Astrocyte (in vitro differentiated cells and primary cell): ENCODE measurements at regions not wholly inside any gene's neighbourhood (a gene's known extent, or its start where the extent isn't known, plus 50 kb on each side); places are given as distances from the start of the nearest gene placed in this dataset.
"Not testable (repeated sequence)": the region's sequence is repeated elsewhere in the genome, so short reads cannot be mapped to it uniquely, and the experiment has no call there.

ENCODE experiments used
- DNase-seq: peaks from one replicate; pipeline ENCODE4 v3.0.0-alpha.2; 2010; ENCODE audit warnings: low read depth
- FAIRE-seq: peaks from 2 replicates; lab custom pipeline; 2011; peaks lifted over from hg19 to GRCh38; lab: Jason Lieb, UNC
- H2AFZ ChIP-seq: 2 replicates; pipeline ENCODE4 v1.6.0; 2012; ENCODE audit warnings: low read depth, low read length, inconsistent platforms
- H3K27ac ChIP-seq: 2 replicates; pipeline ENCODE4 v1.5.1; 2011; ENCODE audit warnings: low read depth, low read length, inconsistent platforms
- H3K27me3 ChIP-seq: 2 replicates; pipeline ENCODE4 v1.6.0; 2011; ENCODE audit warnings: low read length, inconsistent platforms; ENCODE audit not compliant: insufficient read depth
- H3K36me3 ChIP-seq: 2 replicates; pipeline ENCODE4 v1.5.1; 2011; ENCODE audit warnings: low read length, inconsistent platforms; ENCODE audit not compliant: insufficient read depth
- H3K4me1 ChIP-seq: 2 replicates; pipeline ENCODE4 v1.5.1; 2011; ENCODE audit warnings: low read length, inconsistent platforms; ENCODE audit not compliant: insufficient read depth
- H3K4me2 ChIP-seq: 2 replicates; pipeline ENCODE4 v1.6.0; 2012; ENCODE audit warnings: low read length, inconsistent platforms
- H3K4me3 ChIP-seq: 2 replicates; pipeline ENCODE4 v1.5.1; 2011; ENCODE audit warnings: low read depth, mild to moderate bottlenecking, low read length, inconsistent platforms; ENCODE audit not compliant: insufficient read depth
- H3K79me2 ChIP-seq: 2 replicates; pipeline ENCODE4 v1.6.0; 2012; ENCODE audit warnings: mild to moderate bottlenecking, low read length, inconsistent platforms; ENCODE audit not compliant: insufficient read depth
- H3K9ac ChIP-seq: 2 replicates; pipeline ENCODE4 v1.6.0; 2012; ENCODE audit warnings: mild to moderate bottlenecking, low read length, inconsistent platforms
- H3K9me3 ChIP-seq: 2 replicates; pipeline ENCODE4 v1.5.1; 2012; ENCODE audit warnings: low read depth, mild to moderate bottlenecking, low read length, inconsistent platforms; ENCODE audit not compliant: insufficient read depth
- H4K20me1 ChIP-seq: 2 replicates; pipeline ENCODE4 v1.6.0; 2012; ENCODE audit warnings: low read length, inconsistent platforms; ENCODE audit not compliant: insufficient read depth
- H3K27ac Mint-ChIP-seq: one replicate; pipeline ENCODE4 v1.8.0; 2021; ENCODE audit warnings: mild to moderate bottlenecking, mixed read lengths; ENCODE audit not compliant: unreplicated experiment
- H3K27me3 Mint-ChIP-seq: one replicate; pipeline ENCODE4 v1.8.0; 2021; ENCODE audit warnings: low read depth, mixed read lengths; ENCODE audit not compliant: unreplicated experiment
- H3K36me3 Mint-ChIP-seq: one replicate; pipeline ENCODE4 v1.8.0; 2021; ENCODE audit warnings: low read depth, mixed read lengths; ENCODE audit not compliant: unreplicated experiment
- H3K4me1 Mint-ChIP-seq: one replicate; pipeline ENCODE4 v1.8.0; 2021; ENCODE audit warnings: low read depth, mixed read lengths; ENCODE audit not compliant: unreplicated experiment
- H3K4me3 Mint-ChIP-seq: one replicate; pipeline ENCODE4 v1.8.0; 2021; ENCODE audit warnings: mild to moderate bottlenecking, moderate library complexity, mixed read lengths; ENCODE audit not compliant: unreplicated experiment
- H3K9me3 Mint-ChIP-seq: one replicate; pipeline ENCODE4 v1.8.0; 2021; ENCODE audit warnings: mild to moderate bottlenecking, mixed read lengths; ENCODE audit not compliant: unreplicated experiment
- EZH2 ChIP-seq: IDR thresholded peaks from 2 replicates; pipeline ENCODE4 v1.6.1; 2012; ENCODE audit warnings: mild to moderate bottlenecking, low read length, inconsistent platforms; ENCODE audit not compliant: insufficient read depth
- TF ChIP-seq, protein P1 (sequence below): IDR thresholded peaks from 2 replicates; pipeline ENCODE4 v1.5.1; 2011; ENCODE audit warnings: low read depth, mild to moderate bottlenecking, inconsistent platforms, low read length, moderate library complexity; ENCODE audit not compliant: insufficient read depth

DNA sequence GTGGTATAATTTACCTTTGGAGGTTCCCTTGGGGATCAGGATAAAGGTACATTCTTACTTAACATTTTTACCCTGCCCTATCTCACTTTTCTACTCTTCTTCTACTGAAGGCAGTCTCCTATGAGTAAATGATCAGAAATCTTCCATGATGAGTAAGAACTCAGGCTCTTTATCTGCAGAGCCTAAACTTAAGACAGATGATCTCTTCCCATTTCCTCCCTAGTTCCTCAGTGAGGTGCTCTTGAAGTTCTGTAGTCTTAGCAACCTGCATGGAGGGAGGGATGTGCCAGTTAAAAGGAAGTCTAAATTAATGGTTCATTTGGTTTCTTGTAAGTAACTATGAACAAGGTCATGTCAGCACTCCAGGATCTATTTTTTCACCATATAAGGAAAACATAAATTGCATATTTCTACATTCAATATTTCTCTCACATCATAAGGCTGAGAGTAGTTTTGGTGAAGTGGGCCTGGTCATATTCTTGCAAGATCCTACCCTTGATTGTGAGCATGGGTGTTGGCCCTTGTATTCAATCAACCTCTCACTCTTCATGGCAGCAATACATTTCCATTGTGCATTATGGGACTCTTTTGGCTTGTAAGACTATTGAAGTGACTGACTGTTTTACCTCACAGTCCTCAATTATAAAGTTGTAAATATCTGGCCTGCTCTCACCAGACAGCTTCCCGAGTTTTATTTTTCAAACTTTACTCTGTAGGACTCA, 295.5 kb downstream of the SLC7A11 start:
- Histone ChIP-seq H3K4me2 (no peak overlapping the region), H3K4me3 (no peak overlapping the region), H3K79me2 (no peaks in the 10 kb centered on the region), H3K9me3 (no peaks in the 10 kb centered on the region), H4K20me1 (no peaks in the 10 kb centered on the region), H3K27me3 (no peaks in the 10 kb centered on the region), H3K36me3 (no peaks in the 10 kb centered on the region), H3K4me1 (no peaks in the 10 kb centered on the region), H3K27ac (no peak overlapping the region), H2AFZ (no peak overlapping the region), H3K9ac (no peak overlapping the region)
- peaks cover 10% of the 10 kb centered on the region for H3K9me3 Mint-ChIP-seq
- TF ChIP-seq, protein P1, sequence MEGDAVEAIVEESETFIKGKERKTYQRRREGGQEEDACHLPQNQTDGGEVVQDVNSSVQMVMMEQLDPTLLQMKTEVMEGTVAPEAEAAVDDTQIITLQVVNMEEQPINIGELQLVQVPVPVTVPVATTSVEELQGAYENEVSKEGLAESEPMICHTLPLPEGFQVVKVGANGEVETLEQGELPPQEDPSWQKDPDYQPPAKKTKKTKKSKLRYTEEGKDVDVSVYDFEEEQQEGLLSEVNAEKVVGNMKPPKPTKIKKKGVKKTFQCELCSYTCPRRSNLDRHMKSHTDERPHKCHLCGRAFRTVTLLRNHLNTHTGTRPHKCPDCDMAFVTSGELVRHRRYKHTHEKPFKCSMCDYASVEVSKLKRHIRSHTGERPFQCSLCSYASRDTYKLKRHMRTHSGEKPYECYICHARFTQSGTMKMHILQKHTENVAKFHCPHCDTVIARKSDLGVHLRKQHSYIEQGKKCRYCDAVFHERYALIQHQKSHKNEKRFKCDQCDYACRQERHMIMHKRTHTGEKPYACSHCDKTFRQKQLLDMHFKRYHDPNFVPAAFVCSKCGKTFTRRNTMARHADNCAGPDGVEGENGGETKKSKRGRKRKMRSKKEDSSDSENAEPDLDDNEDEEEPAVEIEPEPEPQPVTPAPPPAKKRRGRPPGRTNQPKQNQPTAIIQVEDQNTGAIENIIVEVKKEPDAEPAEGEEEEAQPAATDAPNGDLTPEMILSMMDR = no peak
- no peak for TF ChIP-seq EZH2
- H3K27me3 Mint-ChIP-seq = no peaks in the 10 kb centered on the region
- DNase-seq = peak; percentile 39
- peaks cover 4% of the 10 kb centered on the region for H3K4me1 Mint-ChIP-seq
- H3K36me3 Mint-ChIP-seq = no peaks in the 10 kb centered on the region
- peak; percentile 67 for FAIRE-seq
- no peak overlapping the region for H3K4me3 Mint-ChIP-seq
- peak overlapping the region; percentile 0 for H3K27ac Mint-ChIP-seq

DNA sequence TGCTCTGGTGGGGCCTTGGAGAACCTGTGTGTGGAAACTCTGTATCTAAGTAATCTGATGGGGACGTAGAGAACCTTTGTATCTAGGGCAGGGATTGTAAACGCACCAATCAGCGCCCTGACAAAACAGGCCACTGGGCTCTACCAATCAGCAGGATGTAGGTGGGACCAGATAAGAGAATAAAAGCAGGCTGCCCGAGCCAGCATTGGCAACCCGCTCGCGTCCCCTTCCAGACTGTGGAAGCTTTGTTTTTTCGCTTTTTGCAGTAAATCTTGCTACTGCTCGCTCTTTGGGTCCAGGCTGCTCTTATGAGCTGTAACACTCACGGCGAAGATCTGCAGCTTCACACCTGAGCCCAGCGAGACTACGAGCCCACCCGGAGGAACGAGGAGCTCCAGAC, 299.3 kb downstream of the SLC7A11 start:
- H3K27me3 Mint-ChIP-seq, FAIRE-seq, H3K4me2 ChIP-seq, H3K4me3 ChIP-seq, H3K27me3 ChIP-seq, DNase-seq, H3K27ac Mint-ChIP-seq, H3K4me1 ChIP-seq, H3K27ac ChIP-seq, H3K9ac ChIP-seq, H3K4me3 Mint-ChIP-seq, H3K36me3 ChIP-seq, H4K20me1 ChIP-seq, H3K9me3 ChIP-seq, H3K9me3 Mint-ChIP-seq, H2AFZ ChIP-seq, H3K4me1 Mint-ChIP-seq, H3K36me3 Mint-ChIP-seq, H3K79me2 ChIP-seq: not testable (repeated sequence)

DNA sequence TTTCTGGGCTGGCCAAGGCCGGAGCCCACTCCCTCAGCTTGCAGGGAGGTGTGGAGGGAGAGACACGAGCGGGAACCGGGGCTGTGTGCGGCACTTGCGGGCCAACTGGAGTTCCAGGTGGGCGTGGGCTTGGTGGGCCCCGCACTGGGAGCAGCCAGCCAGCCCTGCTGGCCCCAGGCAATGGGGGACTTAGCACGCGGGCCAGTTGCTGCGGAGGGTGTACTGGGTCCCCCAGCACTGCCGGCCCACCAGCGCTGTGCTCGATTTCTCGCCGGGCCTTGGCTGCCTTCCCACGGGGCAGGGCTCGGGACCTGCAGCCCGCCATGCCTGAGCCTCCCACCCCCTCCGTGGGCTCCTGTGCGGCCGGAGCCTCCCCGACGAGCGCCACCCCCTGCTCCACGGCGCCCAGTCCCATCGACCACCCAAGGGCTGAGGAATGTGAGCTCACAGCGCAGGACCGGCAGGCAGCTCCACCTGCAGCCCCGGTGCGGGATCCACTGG, 300.1 kb downstream of the SLC7A11 start:
- not testable (repeated sequence) for H3K36me3 Mint-ChIP-seq, H3K4me3 Mint-ChIP-seq, DNase-seq, H3K4me3 ChIP-seq, H3K4me2 ChIP-seq, H4K20me1 ChIP-seq, H3K4me1 Mint-ChIP-seq, H3K27me3 ChIP-seq, H3K27me3 Mint-ChIP-seq, H3K36me3 ChIP-seq, H3K79me2 ChIP-seq, H3K27ac ChIP-seq, H3K9me3 Mint-ChIP-seq, FAIRE-seq, H3K9ac ChIP-seq, H3K4me1 ChIP-seq, H3K9me3 ChIP-seq, H2AFZ ChIP-seq, H3K27ac Mint-ChIP-seq
